Prostate gland (tissue), 2 donors: ENCODE measurements at regions not wholly inside any gene's neighbourhood (a gene's known extent, or its start where the extent isn't known, plus 50 kb on each side); places are given as distances from the start of the nearest gene placed in this dataset.

Experiments used
- DNase-seq: peaks from one replicate; pipeline ENCODE4 v3.0.0-alpha.2; 2019; ENCODE audit warnings: low spot score
- H3K27ac ChIP-seq, 2 donors: fragments of 200-600 bp; sonication (generic); 2 replicates each; pipeline ENCODE4 v1.5.1; 2017 to 2019
- H3K27me3 ChIP-seq: fragments of 200-600 bp; sonication (generic); replicated peaks from 2 replicates; pipeline ENCODE4 v1.5.1; 2019; ENCODE audit not compliant: insufficient read depth
- H3K36me3 ChIP-seq, 2 donors: fragments of 200-600 bp; sonication (generic); 1 replicate in 1 of 2; 2 replicates in 1 of 2; pipeline versions ENCODE4 v1.5.1 to v1.8.1; 2017 to 2019
- H3K4me1 ChIP-seq: fragments of 200-600 bp; sonication (generic); replicated peaks from 2 replicates; pipeline ENCODE4 v1.5.1; 2019
- H3K4me3 ChIP-seq, 2 donors: fragments of 200-600 bp; sonication (generic); 2 replicates each; pipeline ENCODE4 v1.5.1; 2017 to 2019
- H3K9me3 ChIP-seq: fragments of 200-600 bp; sonication (generic); 2 replicates; pipeline ENCODE4 v1.5.1; 2017
- CTCF ChIP-seq, 4 experiments: fragments of 200-600 bp in 2 of 4; fragments of 450-650 bp in 2 of 4; sonication (generic) in 2 of 4; IDR thresholded peaks; 1 replicate in 3 of 4; 2 replicates in 1 of 4; pipeline ENCODE4 v1.5.1; 2016 to 2019; ENCODE audit warnings: antibody characterized with exemption in 4 of 4, mild to moderate bottlenecking in 2 of 4, moderate library complexity in 2 of 4
- POLR2A ChIP-seq: fragments of 450-650 bp; IDR thresholded peaks from one replicate; pipeline ENCODE4 v1.6.1; 2016; ENCODE audit warnings: antibody characterized with exemption, mild to moderate bottlenecking
- POLR2AphosphoS5 ChIP-seq: sonication (generic); formaldehyde crosslinking; IDR thresholded peaks from one replicate; pipeline ENCODE4 v1.6.1; 2017; ENCODE audit warnings: antibody characterized with exemption
- WGBS: methylation state at CpG from one replicate; pipeline ENCODE4 v1.1.5; 2018; 5-methylcytosine and 5-hydroxymethylcytosine counted together
- intact Hi-C: fragments of 100-400 bp; cut with DNase I; formaldehyde crosslinking; loops from one replicate; pipeline ENCODE4 v1.14.2; 2022

- intact Hi-C loops = no loop called here
- H3K27me3 ChIP-seq = no peaks in the 10 kb centered on the region
- DNase-seq = no peak
- TF ChIP-seq POLR2A = no peak
- TF ChIP-seq CTCF (IDR thresholded peaks at IDR 0.05) = no peak
- TF ChIP-seq POLR2AphosphoS5 = no peak
- H3K36me3 ChIP-seq = no peaks in the 10 kb centered on the region
- H3K27ac ChIP-seq = no peak overlapping the region
- WGBS = 91% methylated on average over 4 of the region's 4 CpGs
- H3K4me3 ChIP-seq = no peak overlapping the region
- no peaks in the 10 kb centered on the region for H3K4me1 ChIP-seq
- no peaks in the 10 kb centered on the region for H3K9me3 ChIP-seq
These were observed 470.1 kb downstream of the PREX1 start for GRCh38 chr20:48357714-48358113.

- H3K36me3 ChIP-seq = no peaks in the 10 kb centered on the region
- DNase-seq = no peak
- H3K27me3 ChIP-seq = no peaks in the 10 kb centered on the region
- 59% methylated on average over 1 of the region's 1 CpG for WGBS
- H3K4me3 ChIP-seq = no peak overlapping the region
- no peak overlapping the region for H3K27ac ChIP-seq
- H3K4me1 ChIP-seq = no peaks in the 10 kb centered on the region
- intact Hi-C loops = no loop called here
- no peaks in the 10 kb centered on the region for H3K9me3 ChIP-seq
- TF ChIP-seq CTCF (IDR thresholded peaks at IDR 0.05) (no peak), POLR2A (no peak), POLR2AphosphoS5 (no peak)
These were observed 472.9 kb downstream of the PREX1 start for GRCh38 chr20:48354903-48355302.

- H3K9me3 ChIP-seq = no peaks in the 10 kb centered on the region
- WGBS = 65% methylated on average over 2 of the region's 2 CpGs
- H3K27ac ChIP-seq = no peak overlapping the region
- no peak for DNase-seq
- no peaks in the 10 kb centered on the region for H3K27me3 ChIP-seq
- H3K4me1 ChIP-seq = no peaks in the 10 kb centered on the region
- intact Hi-C loops = no loop called here
- no peak overlapping the region for H3K4me3 ChIP-seq
- TF ChIP-seq POLR2A (no peak), CTCF (IDR thresholded peaks at IDR 0.05) (no peak), POLR2AphosphoS5 (no peak)
- no peaks in the 10 kb centered on the region for H3K36me3 ChIP-seq
These were observed 473.4 kb downstream of the PREX1 start for GRCh38 chr20:48354320-48354876.

- H3K4me1 ChIP-seq = no peaks in the 10 kb centered on the region
- no peak for TF ChIP-seq POLR2AphosphoS5
- no peak for TF ChIP-seq CTCF (IDR thresholded peaks at IDR 0.05)
- TF ChIP-seq POLR2A = no peak
- no peak for DNase-seq
- intact Hi-C loops = no loop called here
- H3K36me3 ChIP-seq = no peaks in the 10 kb centered on the region
- H3K9me3 ChIP-seq = no peaks in the 10 kb centered on the region
- H3K27me3 ChIP-seq = no peaks in the 10 kb centered on the region
- no peak overlapping the region for H3K4me3 ChIP-seq
- no peak overlapping the region for H3K27ac ChIP-seq
- WGBS = 93% methylated on average over 3 of the region's 3 CpGs
These were observed 475.2 kb downstream of the PREX1 start for GRCh38 chr20:48352628-48353027.

- intact Hi-C loops = no loop called here
- Histone ChIP-seq H3K36me3 (no peaks in the 10 kb centered on the region), H3K9me3 (no peaks in the 10 kb centered on the region), H3K4me3 (no peak overlapping the region), H3K27ac (no peak overlapping the region), H3K4me1 (no peaks in the 10 kb centered on the region), H3K27me3 (no peaks in the 10 kb centered on the region)
- no peak for DNase-seq
- TF ChIP-seq POLR2AphosphoS5 = no peak
- no peak for TF ChIP-seq POLR2A
- 83% methylated on average over 2 of the region's 2 CpGs for WGBS
These were observed 475.8 kb downstream of the PREX1 start for GRCh38 chr20:48352042-48352441.
